GM12874 (cell line): ENCODE measurements at regions not wholly inside any gene's neighbourhood (a gene's known extent, or its start where the extent isn't known, plus 50 kb on each side); places are given as distances from the start of the nearest gene placed in this dataset.

Source experiments
- CTCF ChIP-seq: IDR thresholded peaks from 2 replicates; pipeline ENCODE4 v1.5.1; 2011; ENCODE audit warnings: low read depth, mild to moderate bottlenecking, control low read depth, low read length, moderate library complexity; ENCODE audit not compliant: insufficient read depth

- TF ChIP-seq CTCF = no peak
Observed at GRCh38 chr4:134622199-134622598, 420.6 kb upstream of the PABPC4L start.

- TF ChIP-seq CTCF = no peak
Observed at GRCh38 chr4:134610956-134611355, 409.4 kb upstream of the PABPC4L start.

GRCh38 chr4:134610172-134610571, 408.6 kb upstream of the PABPC4L start:
- no peak for TF ChIP-seq CTCF

- no peak for TF ChIP-seq CTCF
Observed at GRCh38 chr4:134601706-134602105, 400.1 kb upstream of the PABPC4L start.

GRCh38 chr4:134591326-134591725, 389.7 kb upstream of the PABPC4L start:
- TF ChIP-seq CTCF = no peak

- no peak for TF ChIP-seq CTCF
Observed at GRCh38 chr4:134585972-134586371, 384.4 kb upstream of the PABPC4L start.

GRCh38 chr4:134567461-134567860, 365.9 kb upstream of the PABPC4L start:
- TF ChIP-seq CTCF = no peak

GRCh38 chr4:134560728-134561127, 359.1 kb upstream of the PABPC4L start:
- TF ChIP-seq CTCF = no peak
